SU-DHL-6 (cell line): ENCODE measurements at regions not wholly inside any gene's neighbourhood (a gene's known extent, or its start where the extent isn't known, plus 50 kb on each side); places are given as distances from the start of the nearest gene placed in this dataset.

Experiments
- EZH2phosphoT487 ChIP-seq: fragments of 200-600 bp; sonication (generic), shearing (Covaris generic); conservative IDR thresholded peaks from 2 replicates; pipeline ENCODE4 v1.6.1; 2018; ENCODE audit warnings: mild to moderate bottlenecking, antibody characterized with exemption, low read length, moderate library complexity, mixed read lengths
- TF ChIP-seq, protein P1 (sequence below): fragments of 200-600 bp; sonication (generic); IDR thresholded peaks from one replicate; pipeline ENCODE4 v1.5.1; 2017; ENCODE audit warnings: antibody characterized with exemption, mild to moderate bottlenecking, low read length, moderate library complexity; ENCODE audit not compliant: insufficient read depth, poor library complexity, severe bottlenecking

DNA sequence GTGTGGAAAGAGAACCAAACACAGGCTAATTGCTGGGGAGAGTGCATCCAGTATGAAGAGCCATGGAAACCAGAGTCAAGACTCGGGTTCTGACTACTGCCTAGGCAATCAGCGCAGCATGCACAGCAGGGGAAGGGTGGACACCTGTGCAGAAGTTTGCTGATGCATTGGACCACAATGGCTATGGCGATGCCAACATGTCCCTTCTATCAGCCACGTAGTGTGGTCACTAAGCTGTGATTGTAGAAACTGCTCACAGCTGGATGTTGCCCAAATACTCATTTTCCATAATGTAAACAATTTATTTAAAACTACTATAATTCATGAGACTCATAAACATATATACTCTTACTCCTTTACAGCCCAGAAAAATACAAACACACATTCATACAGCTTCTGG lies 1718.2 kb downstream of the EFNB2 start:
- TF ChIP-seq, protein P1, sequence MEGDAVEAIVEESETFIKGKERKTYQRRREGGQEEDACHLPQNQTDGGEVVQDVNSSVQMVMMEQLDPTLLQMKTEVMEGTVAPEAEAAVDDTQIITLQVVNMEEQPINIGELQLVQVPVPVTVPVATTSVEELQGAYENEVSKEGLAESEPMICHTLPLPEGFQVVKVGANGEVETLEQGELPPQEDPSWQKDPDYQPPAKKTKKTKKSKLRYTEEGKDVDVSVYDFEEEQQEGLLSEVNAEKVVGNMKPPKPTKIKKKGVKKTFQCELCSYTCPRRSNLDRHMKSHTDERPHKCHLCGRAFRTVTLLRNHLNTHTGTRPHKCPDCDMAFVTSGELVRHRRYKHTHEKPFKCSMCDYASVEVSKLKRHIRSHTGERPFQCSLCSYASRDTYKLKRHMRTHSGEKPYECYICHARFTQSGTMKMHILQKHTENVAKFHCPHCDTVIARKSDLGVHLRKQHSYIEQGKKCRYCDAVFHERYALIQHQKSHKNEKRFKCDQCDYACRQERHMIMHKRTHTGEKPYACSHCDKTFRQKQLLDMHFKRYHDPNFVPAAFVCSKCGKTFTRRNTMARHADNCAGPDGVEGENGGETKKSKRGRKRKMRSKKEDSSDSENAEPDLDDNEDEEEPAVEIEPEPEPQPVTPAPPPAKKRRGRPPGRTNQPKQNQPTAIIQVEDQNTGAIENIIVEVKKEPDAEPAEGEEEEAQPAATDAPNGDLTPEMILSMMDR = no peak
- no peak for TF ChIP-seq EZH2phosphoT487
